IPS-15b (cell line): ENCODE measurements at regions not wholly inside any gene's neighbourhood (a gene's known extent, or its start where the extent isn't known, plus 50 kb on each side); places are given as distances from the start of the nearest gene placed in this dataset.

Experiments used
- H3K27me3 ChIP-seq: one replicate; pipeline ENCODE4 v1.6.1; 2013; ENCODE audit warnings: low read length; ENCODE audit not compliant: control insufficient read depth, insufficient read depth
- H3K36me3 ChIP-seq: one replicate; pipeline ENCODE4 v1.6.1; 2013; ENCODE audit warnings: low read length; ENCODE audit not compliant: control insufficient read depth, insufficient read depth
- H3K4me1 ChIP-seq: one replicate; pipeline ENCODE4 v1.6.1; 2013; ENCODE audit warnings: mild to moderate bottlenecking, low read length; ENCODE audit not compliant: control insufficient read depth, insufficient read depth
- H3K4me3 ChIP-seq: one replicate; pipeline ENCODE4 v1.5.1; 2013; ENCODE audit warnings: low read depth, low read length
- H3K9ac ChIP-seq: one replicate; pipeline ENCODE4 v1.6.1; 2013; ENCODE audit warnings: low read depth, mild to moderate bottlenecking, low read length
- H3K9me3 ChIP-seq: one replicate; pipeline ENCODE4 v1.6.1; 2013; ENCODE audit warnings: mild to moderate bottlenecking, low read length; ENCODE audit not compliant: control insufficient read depth, insufficient read depth

DNA sequence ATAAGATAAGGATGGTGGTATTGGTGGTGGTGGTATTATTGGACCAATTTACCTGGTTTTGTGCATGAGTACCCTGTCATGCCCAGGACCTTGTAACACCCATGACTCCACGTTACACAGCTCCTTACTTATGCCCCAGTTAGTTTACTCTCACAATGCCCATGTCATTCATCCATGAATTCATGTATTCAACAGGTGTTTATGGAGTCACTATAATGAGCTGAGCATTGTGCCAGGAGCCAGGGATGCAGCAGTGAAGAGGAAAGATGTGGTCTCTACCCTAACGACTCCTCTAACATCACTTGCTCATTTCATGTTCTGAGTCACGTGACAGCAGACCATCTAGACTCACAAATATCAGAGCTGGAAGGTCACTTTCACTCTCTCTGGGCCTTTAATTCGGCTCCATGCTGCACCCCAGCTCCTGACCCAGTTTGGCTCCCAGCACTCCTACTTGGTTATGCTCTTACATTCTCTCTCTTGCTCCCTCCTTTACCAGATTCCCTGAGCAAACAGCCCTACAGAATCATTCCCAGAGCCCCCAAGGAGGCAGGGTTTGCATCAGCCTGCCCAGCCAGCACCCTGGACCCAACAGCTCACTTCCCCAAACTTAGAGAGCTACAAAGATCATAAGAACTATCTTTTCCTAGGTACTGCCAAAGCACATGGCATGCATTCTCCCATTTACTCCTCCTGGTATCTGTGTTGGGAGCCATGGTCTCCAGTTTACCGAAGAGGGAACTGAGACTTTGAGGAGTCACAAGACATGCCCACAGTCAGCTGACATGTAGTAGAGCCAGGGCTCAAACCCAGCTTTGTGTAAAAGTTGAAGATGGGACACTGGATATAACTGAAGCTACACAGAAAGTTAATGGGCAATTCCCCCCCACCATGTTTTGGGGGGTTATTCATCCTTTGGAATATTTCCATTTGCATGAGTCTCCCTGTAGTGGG is 449.9 kb downstream of the LRATD1 start:
- Histone ChIP-seq H3K4me1 (no peaks in the 10 kb centered on the region), H3K27me3 (no peaks in the 10 kb centered on the region), H3K9ac (no peak overlapping the region), H3K9me3 (no peaks in the 10 kb centered on the region), H3K4me3 (no peak overlapping the region), H3K36me3 (no peaks in the 10 kb centered on the region)

DNA sequence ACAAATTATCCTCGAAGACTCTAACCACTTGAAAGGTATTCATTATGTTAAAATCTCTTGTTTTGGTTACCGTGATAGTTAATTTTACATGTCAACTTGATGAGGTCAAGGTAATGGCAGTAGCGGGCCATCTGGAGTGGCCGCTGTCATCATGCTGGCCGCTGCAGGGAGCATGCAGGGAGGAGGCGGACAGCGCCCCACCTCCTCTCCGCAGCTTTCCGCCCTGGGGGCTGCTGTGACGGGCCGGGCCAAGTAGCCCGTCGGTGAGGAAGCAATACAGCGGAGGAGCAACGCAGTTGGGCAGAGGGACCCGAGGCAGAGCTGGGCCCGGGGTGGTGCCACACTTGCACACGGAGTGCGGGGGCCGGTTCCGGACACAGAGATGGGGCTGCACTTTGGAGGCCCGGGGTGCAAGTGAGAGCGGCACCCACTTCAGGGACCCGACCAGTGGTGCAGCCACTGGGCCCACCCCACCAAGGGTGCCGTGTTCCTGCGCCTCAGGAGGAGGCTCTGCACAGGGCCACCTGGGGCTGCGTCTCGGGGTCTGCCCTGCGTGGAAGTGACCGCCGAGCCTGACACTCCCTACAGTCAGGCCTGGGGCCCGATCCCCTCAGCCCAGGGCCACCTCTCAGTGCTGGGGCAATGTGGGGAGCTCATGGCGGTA is 452.4 kb downstream of the LRATD1 start:
- no peaks in the 10 kb centered on the region for H3K9me3 ChIP-seq
- H3K4me3 ChIP-seq: no peak overlapping the region
- H3K9ac ChIP-seq: no peak overlapping the region
- H3K4me1 ChIP-seq: no peaks in the 10 kb centered on the region
- no peaks in the 10 kb centered on the region for H3K36me3 ChIP-seq
- no peaks in the 10 kb centered on the region for H3K27me3 ChIP-seq

DNA sequence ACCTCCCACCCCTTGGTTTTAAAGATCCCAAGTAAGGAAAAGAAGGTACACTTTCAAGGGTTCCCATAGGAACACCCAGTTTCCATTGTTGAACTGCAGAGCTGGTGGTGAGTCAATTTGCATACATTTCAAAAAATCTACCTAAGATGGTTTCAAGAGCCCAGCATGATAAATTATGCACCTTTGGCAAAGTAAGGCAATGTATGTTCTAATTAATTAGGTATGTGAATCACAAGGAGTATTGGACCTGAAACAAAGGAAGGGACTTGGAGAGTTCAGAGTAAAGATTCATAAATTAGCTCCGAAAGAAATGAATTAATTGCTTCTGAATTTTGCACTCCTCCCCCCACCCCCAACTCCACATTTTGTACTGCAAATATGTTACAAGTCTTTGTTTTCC is 459.7 kb downstream of the LRATD1 start:
- Histone ChIP-seq H3K27me3 (no peaks in the 10 kb centered on the region), H3K36me3 (no peaks in the 10 kb centered on the region), H3K9me3 (no peaks in the 10 kb centered on the region), H3K4me3 (no peak overlapping the region), H3K4me1 (peaks cover 2% of the 10 kb centered on the region), H3K9ac (no peak overlapping the region)

DNA sequence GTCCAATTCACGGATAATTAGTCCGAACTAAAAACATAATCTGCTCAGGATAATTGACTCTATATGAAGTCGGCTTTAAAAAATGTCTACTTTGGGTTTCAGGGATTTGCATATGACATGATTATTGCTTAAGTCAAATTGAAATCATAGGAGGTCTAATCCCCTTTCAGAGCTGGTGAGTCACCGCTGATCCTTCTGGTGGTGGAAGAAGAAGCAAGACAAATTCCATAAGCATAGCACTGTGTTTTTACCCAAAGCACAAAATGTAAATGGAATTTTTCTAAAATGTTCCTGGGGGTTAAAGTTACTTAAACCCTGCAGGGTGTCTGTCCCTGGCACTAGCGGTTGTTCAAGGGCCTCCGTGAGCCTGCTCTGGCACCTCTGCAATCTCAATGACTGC is 460.2 kb downstream of the LRATD1 start:
- H3K4me3 ChIP-seq: no peak overlapping the region
- H3K4me1 ChIP-seq: peaks cover 2% of the 10 kb centered on the region
- H3K9me3 ChIP-seq: no peaks in the 10 kb centered on the region
- no peaks in the 10 kb centered on the region for H3K27me3 ChIP-seq
- no peaks in the 10 kb centered on the region for H3K36me3 ChIP-seq
- no peak overlapping the region for H3K9ac ChIP-seq

DNA sequence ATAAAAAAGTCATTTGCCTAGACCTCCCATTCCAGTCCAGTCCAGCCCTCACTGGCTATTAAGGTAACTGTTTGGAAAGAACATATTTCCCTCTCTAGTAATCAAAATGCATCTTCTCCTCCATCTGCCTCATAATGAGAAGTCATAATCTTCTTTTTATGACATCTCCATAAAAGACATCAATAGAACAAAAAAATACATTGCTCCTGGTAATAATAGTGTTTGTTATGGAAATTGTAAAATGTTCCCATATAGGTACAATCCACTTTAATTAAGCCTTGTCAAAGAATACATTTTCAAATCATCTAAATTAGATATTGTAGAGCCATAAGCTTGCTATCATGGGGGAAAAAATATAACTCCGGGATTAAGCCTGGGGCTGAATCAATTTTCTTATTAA is 461.6 kb downstream of the LRATD1 start:
- Histone ChIP-seq H3K4me3 (no peak overlapping the region), H3K36me3 (no peaks in the 10 kb centered on the region), H3K9me3 (no peaks in the 10 kb centered on the region), H3K27me3 (no peaks in the 10 kb centered on the region), H3K9ac (no peak overlapping the region), H3K4me1 (peaks cover 2% of the 10 kb centered on the region)

DNA sequence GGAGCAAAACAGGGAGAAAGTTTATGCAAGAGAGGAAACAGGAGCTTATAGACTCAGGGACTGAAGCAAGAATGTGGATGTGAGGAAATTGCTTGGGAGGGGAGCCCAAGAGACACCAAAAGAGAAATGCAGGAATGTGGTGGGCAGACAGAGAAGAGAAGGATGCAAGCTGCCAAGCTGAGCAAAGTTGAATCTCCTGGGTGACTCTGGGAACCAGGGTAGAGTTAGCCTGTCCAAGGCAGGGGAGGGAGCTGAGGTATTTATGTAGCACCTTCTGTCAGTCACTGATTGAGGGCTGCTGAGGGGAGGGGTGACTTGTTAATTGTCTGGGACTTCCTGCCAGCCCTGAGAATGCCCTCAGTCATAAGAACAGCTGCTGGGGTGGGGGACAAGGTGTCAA is 464.3 kb downstream of the NBAS start:
- Histone ChIP-seq H3K9ac (no peak overlapping the region), H3K36me3 (no peaks in the 10 kb centered on the region), H3K4me3 (no peak overlapping the region), H3K9me3 (no peaks in the 10 kb centered on the region), H3K27me3 (no peaks in the 10 kb centered on the region), H3K4me1 (peaks cover 2% of the 10 kb centered on the region)

DNA sequence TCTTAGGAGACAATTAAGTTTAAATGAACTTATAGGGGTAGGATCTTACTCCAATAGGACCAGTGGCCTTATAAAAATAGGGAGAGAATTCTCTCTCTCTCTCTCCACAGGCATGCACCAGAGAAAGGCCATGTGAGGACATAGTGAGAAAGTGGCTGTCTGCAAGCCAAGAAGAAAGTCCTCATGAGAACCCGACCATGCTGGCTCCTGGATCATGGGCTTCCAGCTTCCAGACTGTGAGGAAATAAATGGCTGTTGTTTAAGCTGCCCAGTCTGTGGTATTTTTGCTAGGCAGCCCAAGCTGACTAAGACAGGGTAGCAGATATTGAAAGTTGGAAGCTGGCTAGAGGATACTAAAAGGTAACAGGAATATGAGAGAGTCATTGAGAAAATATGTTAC is 454.0 kb downstream of the NBAS start:
- no peaks in the 10 kb centered on the region for H3K4me1 ChIP-seq
- no peak overlapping the region for H3K4me3 ChIP-seq
- H3K36me3 ChIP-seq: no peaks in the 10 kb centered on the region
- peaks cover 2% of the 10 kb centered on the region for H3K9me3 ChIP-seq
- no peaks in the 10 kb centered on the region for H3K27me3 ChIP-seq
- no peak overlapping the region for H3K9ac ChIP-seq

DNA sequence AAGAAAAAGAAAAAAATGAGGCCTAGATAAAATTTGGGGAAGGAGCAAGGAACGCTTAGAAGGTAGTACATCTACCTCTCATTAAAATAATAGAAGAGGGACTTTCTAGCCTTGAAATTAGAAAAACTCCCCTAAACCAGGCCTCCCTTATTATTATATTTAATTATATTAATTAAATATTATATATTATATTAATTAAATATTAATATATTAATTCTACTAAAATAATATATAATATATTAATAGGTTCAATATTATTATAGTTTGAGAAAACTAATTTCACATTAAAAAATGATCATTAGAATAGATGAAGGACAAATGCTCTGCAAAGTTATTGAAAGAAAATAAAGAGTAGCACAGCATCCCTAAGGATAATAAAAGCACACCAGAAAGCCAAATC is 449.4 kb downstream of the NBAS start:
- Histone ChIP-seq H3K9me3 (peaks cover 6% of the 10 kb centered on the region), H3K27me3 (no peaks in the 10 kb centered on the region), H3K36me3 (no peaks in the 10 kb centered on the region), H3K4me3 (no peak overlapping the region), H3K4me1 (no peaks in the 10 kb centered on the region), H3K9ac (no peak overlapping the region)

DNA sequence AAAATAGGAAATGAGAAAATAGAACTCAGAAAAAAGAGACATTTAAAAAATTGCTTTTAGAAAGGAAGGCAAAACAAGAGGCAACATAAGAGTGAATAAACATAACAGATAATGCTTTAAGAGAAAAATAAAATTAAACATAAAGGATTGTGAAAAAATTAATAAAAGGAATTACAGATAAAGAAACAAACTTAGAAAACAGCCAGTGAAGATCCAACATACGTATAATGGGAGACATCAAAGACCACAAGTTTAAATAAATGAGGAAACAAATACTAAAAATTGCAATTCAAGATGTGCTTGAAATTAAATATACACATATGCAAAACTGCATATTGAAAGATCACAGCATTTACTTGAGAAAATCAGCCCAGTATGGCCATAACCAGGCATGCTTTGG is 448.9 kb downstream of the NBAS start:
- no peaks in the 10 kb centered on the region for H3K36me3 ChIP-seq

DNA sequence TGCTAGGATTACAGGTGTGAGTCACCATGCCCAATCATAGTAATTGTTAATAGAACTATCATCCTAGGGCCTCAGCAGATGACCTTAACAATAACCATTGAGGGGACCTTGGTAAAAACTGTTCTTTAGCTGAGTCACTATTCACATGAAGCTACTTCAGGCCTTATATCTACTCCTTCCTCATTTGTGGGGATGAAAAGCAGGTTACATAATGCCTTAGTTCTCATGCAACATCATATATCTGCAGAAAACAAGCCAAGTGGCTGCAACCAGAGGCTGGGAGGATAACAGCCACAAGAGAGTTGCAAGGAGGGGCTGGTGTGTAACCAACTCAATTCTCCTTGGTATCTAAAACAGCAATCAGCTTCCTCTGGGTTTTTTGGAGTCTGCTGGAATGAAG is 445.4 kb downstream of the NBAS start:
- Histone ChIP-seq H3K27me3 (no peaks in the 10 kb centered on the region), H3K4me1 (peaks cover 12% of the 10 kb centered on the region), H3K9me3 (peaks cover 6% of the 10 kb centered on the region), H3K36me3 (no peaks in the 10 kb centered on the region), H3K4me3 (no peak overlapping the region), H3K9ac (no peak overlapping the region)

More for the DNA sequence above, 448.9 kb downstream of the NBAS start:
- Histone ChIP-seq H3K4me1 (no peaks in the 10 kb centered on the region), H3K4me3 (no peak overlapping the region), H3K27me3 (no peaks in the 10 kb centered on the region), H3K9ac (no peak overlapping the region), H3K9me3 (peaks cover 6% of the 10 kb centered on the region)

DNA sequence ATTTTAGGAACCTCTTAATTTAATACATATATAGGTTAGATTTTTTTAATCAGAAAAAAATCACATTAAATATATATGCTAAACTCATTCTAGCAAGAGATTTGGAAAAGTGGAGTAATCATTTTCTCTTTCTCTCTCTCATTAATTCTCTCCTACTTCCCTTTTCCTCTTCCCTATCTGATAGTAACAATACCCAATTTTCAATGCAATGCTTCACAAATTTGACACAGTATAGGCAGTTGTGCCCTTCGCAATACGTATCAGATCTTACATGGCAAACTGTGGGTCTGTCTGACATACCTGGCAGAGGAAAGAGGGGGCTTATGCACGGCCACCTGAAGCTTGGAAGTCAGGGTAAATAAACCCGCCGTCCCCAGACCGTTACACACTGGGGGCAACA is 444.3 kb downstream of the NBAS start:
- Histone ChIP-seq H3K27me3 (no peaks in the 10 kb centered on the region), H3K4me1 (peaks cover 13% of the 10 kb centered on the region), H3K36me3 (no peaks in the 10 kb centered on the region), H3K4me3 (no peak overlapping the region), H3K9ac (no peak overlapping the region), H3K9me3 (peaks cover 6% of the 10 kb centered on the region)
